ENCODE measurements at regions not wholly inside any gene's neighbourhood (a gene's known extent, or its start where the extent isn't known, plus 50 kb on each side); places are given as distances from the start of the nearest gene placed in this dataset.
A peak's percentile ranks its signal among the peaks of the same experiment; 100 is the strongest.

- Histone ChIP-seq H3K27ac (ENCODE audit: insufficient read depth in 1 of 2, low read depth in 1 of 2, low read length in 2 of 2, poor library complexity in 1 of 2, severe bottlenecking in 2 of 2) (no peak overlapping the region), H3K4me1 (ENCODE audit: control extremely low read depth in 1 of 4, control insufficient read depth in 4 of 4, insufficient read depth in 4 of 4, low read length in 3 of 4) (no peaks in the 10 kb centered on the region), H3K4me3 (ENCODE audit: control insufficient read depth in 1 of 7, extremely low read depth in 1 of 7, insufficient read depth in 4 of 7, low read depth in 2 of 7, low read length in 6 of 7) (no peak overlapping the region), H3K27me3 (replicated peaks in 2 of 5; ENCODE audit: control insufficient read depth in 4 of 5, insufficient read depth in 5 of 5, low read length in 4 of 5) (no peaks in the 10 kb centered on the region), H3K9me3 (ENCODE audit: control extremely low read depth in 1 of 5, control insufficient read depth in 4 of 5, insufficient read depth in 2 of 5, low read depth in 1 of 5, low read length in 4 of 5) (no peaks in the 10 kb centered on the region), H3K36me3 (ENCODE audit: control insufficient read depth in 4 of 4, insufficient read depth in 4 of 4, low read length in 3 of 4) (no peaks in the 10 kb centered on the region)
- POLR2A ChIA-PET = no interaction called here
- DNase-seq = no peak
- CTCF ChIA-PET = no interaction called here
- no CpG with 5 or more reads among the region's 2 CpGs for WGBS (ENCODE audit: insufficient coverage)
Observed at GRCh38 chr4:116788723-116789122, 296.7 kb downstream of the TRAM1L1 start.

DNA sequence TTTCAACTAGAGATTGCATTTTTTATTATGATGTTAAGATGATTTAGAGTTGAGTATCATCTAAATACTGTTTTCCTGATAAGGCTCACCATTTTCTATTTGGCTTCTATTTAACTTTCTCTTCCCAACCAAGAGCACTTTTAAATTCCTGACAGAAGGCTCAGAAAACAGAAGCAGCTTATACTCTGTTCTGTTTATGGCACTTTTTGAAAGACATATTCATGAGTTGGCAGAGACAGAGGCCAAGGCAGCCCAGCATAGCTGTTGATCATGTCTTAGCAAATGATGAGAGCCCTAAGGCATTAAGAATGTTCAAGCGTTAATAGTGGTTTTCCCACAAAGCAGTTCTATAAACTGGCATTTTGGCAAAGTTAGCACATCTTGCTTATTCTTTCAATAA is 330.3 kb downstream of the TRAM1L1 start:
- DNase-seq = no peak
- H3K4me3 ChIP-seq (ENCODE audit: control insufficient read depth in 1 of 7, extremely low read depth in 1 of 7, insufficient read depth in 4 of 7, low read depth in 2 of 7, low read length in 6 of 7) = no peak overlapping the region
- ChIA-PET POLR2A (no interaction called here), CTCF (interaction anchor here (1.4 kb wide), 1 partner anchor 14 kb away, joined by 3 read pairs; no protein-coding TSS in a partner anchor)
- 100% methylated on average over 1 of the region's 1 CpG for WGBS (ENCODE audit: insufficient coverage)
- H3K27me3 ChIP-seq (replicated peaks in 2 of 5; ENCODE audit: control insufficient read depth in 4 of 5, insufficient read depth in 5 of 5, low read length in 4 of 5) = no peaks in the 10 kb centered on the region
- H3K4me1 ChIP-seq (ENCODE audit: control extremely low read depth in 1 of 4, control insufficient read depth in 4 of 4, insufficient read depth in 4 of 4, low read length in 3 of 4) = no peaks in the 10 kb centered on the region
- H3K27ac ChIP-seq (ENCODE audit: insufficient read depth in 1 of 2, low read depth in 1 of 2, low read length in 2 of 2, poor library complexity in 1 of 2, severe bottlenecking in 2 of 2) = no peak overlapping the region
- H3K9me3 ChIP-seq (ENCODE audit: control extremely low read depth in 1 of 5, control insufficient read depth in 4 of 5, insufficient read depth in 2 of 5, low read depth in 1 of 5, low read length in 4 of 5) = no peaks in the 10 kb centered on the region
- no peaks in the 10 kb centered on the region for H3K36me3 ChIP-seq (ENCODE audit: control insufficient read depth in 4 of 4, insufficient read depth in 4 of 4, low read length in 3 of 4)

GRCh38 chr4:116752027-116752426 is 333.3 kb downstream of the TRAM1L1 start:
- no peak overlapping the region for H3K27ac ChIP-seq (ENCODE audit: insufficient read depth in 1 of 2, low read depth in 1 of 2, low read length in 2 of 2, poor library complexity in 1 of 2, severe bottlenecking in 2 of 2)
- no peaks in the 10 kb centered on the region for H3K4me1 ChIP-seq (ENCODE audit: control extremely low read depth in 1 of 4, control insufficient read depth in 4 of 4, insufficient read depth in 4 of 4, low read length in 3 of 4)
- no peak for DNase-seq
- no peaks in the 10 kb centered on the region for H3K36me3 ChIP-seq (ENCODE audit: control insufficient read depth in 4 of 4, insufficient read depth in 4 of 4, low read length in 3 of 4)
- H3K9me3 ChIP-seq (ENCODE audit: control extremely low read depth in 1 of 5, control insufficient read depth in 4 of 5, insufficient read depth in 2 of 5, low read depth in 1 of 5, low read length in 4 of 5) = no peaks in the 10 kb centered on the region
- POLR2A ChIA-PET = no interaction called here
- CTCF ChIA-PET = no interaction called here
- 90% methylated on average over 2 of the region's 2 CpGs for WGBS (ENCODE audit: insufficient coverage)
- H3K27me3 ChIP-seq (replicated peaks in 2 of 5; ENCODE audit: control insufficient read depth in 4 of 5, insufficient read depth in 5 of 5, low read length in 4 of 5) = no peaks in the 10 kb centered on the region
- H3K4me3 ChIP-seq (ENCODE audit: control insufficient read depth in 1 of 7, extremely low read depth in 1 of 7, insufficient read depth in 4 of 7, low read depth in 2 of 7, low read length in 6 of 7) = no peak overlapping the region

- no peak for DNase-seq
- ChIA-PET CTCF (no interaction called here), POLR2A (no interaction called here)
- no peaks in the 10 kb centered on the region for H3K27me3 ChIP-seq (replicated peaks in 2 of 5; ENCODE audit: control insufficient read depth in 4 of 5, insufficient read depth in 5 of 5, low read length in 4 of 5)
- no peaks in the 10 kb centered on the region for H3K9me3 ChIP-seq (ENCODE audit: control extremely low read depth in 1 of 5, control insufficient read depth in 4 of 5, insufficient read depth in 2 of 5, low read depth in 1 of 5, low read length in 4 of 5)
- no peak overlapping the region for H3K27ac ChIP-seq (ENCODE audit: insufficient read depth in 1 of 2, low read depth in 1 of 2, low read length in 2 of 2, poor library complexity in 1 of 2, severe bottlenecking in 2 of 2)
- WGBS (ENCODE audit: insufficient coverage) = no CpG with 5 or more reads among the region's 1 CpG
- H3K4me1 ChIP-seq (ENCODE audit: control extremely low read depth in 1 of 4, control insufficient read depth in 4 of 4, insufficient read depth in 4 of 4, low read length in 3 of 4) = no peaks in the 10 kb centered on the region
- H3K4me3 ChIP-seq (ENCODE audit: control insufficient read depth in 1 of 7, extremely low read depth in 1 of 7, insufficient read depth in 4 of 7, low read depth in 2 of 7, low read length in 6 of 7) = no peak overlapping the region
- no peaks in the 10 kb centered on the region for H3K36me3 ChIP-seq (ENCODE audit: control insufficient read depth in 4 of 4, insufficient read depth in 4 of 4, low read length in 3 of 4)
Observed at GRCh38 chr4:116736756-116737155, 348.6 kb downstream of the TRAM1L1 start.

DNA sequence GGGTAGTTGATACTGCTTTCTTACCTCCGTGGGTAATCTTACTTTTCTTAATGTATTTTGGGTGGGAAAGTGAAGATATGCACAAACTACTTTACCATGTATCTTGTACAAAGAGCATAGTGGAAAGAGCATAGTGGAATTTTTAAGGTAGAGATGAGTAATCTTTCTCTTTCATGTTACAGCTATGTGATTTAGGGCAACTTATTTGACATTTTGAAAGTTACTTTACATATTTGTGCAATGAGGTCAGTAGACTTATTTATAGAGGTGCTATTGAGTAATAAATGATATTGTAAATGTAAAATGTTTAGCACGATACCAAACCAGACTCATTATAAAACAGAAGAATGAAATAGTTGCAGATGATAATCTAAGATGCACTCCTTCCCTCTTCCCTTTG is 351.2 kb downstream of the TRAM1L1 start:
- no CpG with 5 or more reads among the region's 2 CpGs for WGBS (ENCODE audit: insufficient coverage)

DNA sequence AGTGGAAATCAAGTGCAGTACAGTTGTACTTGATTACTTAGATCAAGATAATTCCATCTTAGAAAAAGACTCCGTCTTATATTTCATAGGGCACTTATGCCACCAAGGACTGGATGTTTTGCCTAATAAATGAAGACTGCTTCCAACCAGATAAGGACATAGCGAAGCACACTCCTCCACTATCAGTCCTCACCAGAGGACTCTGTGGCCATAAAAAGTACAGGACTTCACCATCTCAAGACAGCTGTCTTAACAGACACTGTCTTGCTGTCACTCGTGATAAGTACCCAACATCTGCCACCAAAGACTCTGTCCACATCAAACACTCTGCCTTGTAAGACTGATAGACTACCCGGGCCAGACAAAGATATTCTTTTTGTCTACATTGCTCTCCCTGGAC is 352.0 kb downstream of the TRAM1L1 start:
- no peak overlapping the region for H3K4me3 ChIP-seq (ENCODE audit: control insufficient read depth in 1 of 7, extremely low read depth in 1 of 7, insufficient read depth in 4 of 7, low read depth in 2 of 7, low read length in 6 of 7)
- no peak overlapping the region for H3K27ac ChIP-seq (ENCODE audit: insufficient read depth in 1 of 2, low read depth in 1 of 2, low read length in 2 of 2, poor library complexity in 1 of 2, severe bottlenecking in 2 of 2)
- H3K9me3 ChIP-seq (ENCODE audit: control extremely low read depth in 1 of 5, control insufficient read depth in 4 of 5, insufficient read depth in 2 of 5, low read depth in 1 of 5, low read length in 4 of 5) = no peaks in the 10 kb centered on the region
- peak; percentile 9 to 62 (median 24) for DNase-seq
- POLR2A ChIA-PET = no interaction called here
- CTCF ChIA-PET = no interaction called here
- 84% methylated on average over 3 of the region's 4 CpGs for WGBS (ENCODE audit: insufficient coverage)
- no peaks in the 10 kb centered on the region for H3K4me1 ChIP-seq (ENCODE audit: control extremely low read depth in 1 of 4, control insufficient read depth in 4 of 4, insufficient read depth in 4 of 4, low read length in 3 of 4)
- no peaks in the 10 kb centered on the region for H3K36me3 ChIP-seq (ENCODE audit: control insufficient read depth in 4 of 4, insufficient read depth in 4 of 4, low read length in 3 of 4)
- H3K27me3 ChIP-seq (replicated peaks in 2 of 5; ENCODE audit: control insufficient read depth in 4 of 5, insufficient read depth in 5 of 5, low read length in 4 of 5) = no peaks in the 10 kb centered on the region

More for the DNA sequence above, 351.2 kb downstream of the TRAM1L1 start:
- no peaks in the 10 kb centered on the region for H3K9me3 ChIP-seq (ENCODE audit: control extremely low read depth in 1 of 5, control insufficient read depth in 4 of 5, insufficient read depth in 2 of 5, low read depth in 1 of 5, low read length in 4 of 5)
- no peaks in the 10 kb centered on the region for H3K27me3 ChIP-seq (replicated peaks in 2 of 5; ENCODE audit: control insufficient read depth in 4 of 5, insufficient read depth in 5 of 5, low read length in 4 of 5)
- no peak overlapping the region for H3K27ac ChIP-seq (ENCODE audit: insufficient read depth in 1 of 2, low read depth in 1 of 2, low read length in 2 of 2, poor library complexity in 1 of 2, severe bottlenecking in 2 of 2)
- H3K4me3 ChIP-seq (ENCODE audit: control insufficient read depth in 1 of 7, extremely low read depth in 1 of 7, insufficient read depth in 4 of 7, low read depth in 2 of 7, low read length in 6 of 7) = no peak overlapping the region
- no peaks in the 10 kb centered on the region for H3K36me3 ChIP-seq (ENCODE audit: control insufficient read depth in 4 of 4, insufficient read depth in 4 of 4, low read length in 3 of 4)
- no peaks in the 10 kb centered on the region for H3K4me1 ChIP-seq (ENCODE audit: control extremely low read depth in 1 of 4, control insufficient read depth in 4 of 4, insufficient read depth in 4 of 4, low read length in 3 of 4)
- POLR2A ChIA-PET = no interaction called here
- DNase-seq = no peak
- CTCF ChIA-PET = interaction anchor here (1.0 kb wide), 1 partner anchor 9 kb away, joined by 3 read pairs; no protein-coding TSS in a partner anchor

GRCh38 chr4:116726523-116726922 is 358.9 kb downstream of the TRAM1L1 start:
- ChIA-PET CTCF (no interaction called here), POLR2A (no interaction called here)
- H3K36me3 ChIP-seq (ENCODE audit: control insufficient read depth in 4 of 4, insufficient read depth in 4 of 4, low read length in 3 of 4) = no peaks in the 10 kb centered on the region
- peaks cover 0 to 4% (median 0%) of the 10 kb centered on the region in 4 experiments for H3K4me1 ChIP-seq (ENCODE audit: control extremely low read depth in 1 of 4, control insufficient read depth in 4 of 4, insufficient read depth in 4 of 4, low read length in 3 of 4)
- H3K9me3 ChIP-seq (ENCODE audit: control extremely low read depth in 1 of 5, control insufficient read depth in 4 of 5, insufficient read depth in 2 of 5, low read depth in 1 of 5, low read length in 4 of 5) = no peaks in the 10 kb centered on the region
- H3K27ac ChIP-seq (ENCODE audit: insufficient read depth in 1 of 2, low read depth in 1 of 2, low read length in 2 of 2, poor library complexity in 1 of 2, severe bottlenecking in 2 of 2) = no peak overlapping the region
- no peaks in the 10 kb centered on the region for H3K27me3 ChIP-seq (replicated peaks in 2 of 5; ENCODE audit: control insufficient read depth in 4 of 5, insufficient read depth in 5 of 5, low read length in 4 of 5)
- DNase-seq = no peak
- H3K4me3 ChIP-seq (ENCODE audit: control insufficient read depth in 1 of 7, extremely low read depth in 1 of 7, insufficient read depth in 4 of 7, low read depth in 2 of 7, low read length in 6 of 7) = no peak overlapping the region

All from common myeloid progenitor, CD34-positive (primary cell).